HEK293 (cell line): ENCODE measurements at regions not wholly inside any gene's neighbourhood (a gene's known extent, or its start where the extent isn't known, plus 50 kb on each side); places are given as distances from the start of the nearest gene placed in this dataset.

Experiments
- CTCF ChIA-PET: fragments of 350-600 bp; formaldehyde crosslinking; extraction: SDS; loops from one replicate; lab custom pipeline; 2021; ENCODE audit warnings: antibody characterized with exemption; lab: Yijun Ruan, JAX
- POLR2A ChIA-PET: fragments of 300-600 bp; formaldehyde crosslinking; extraction: SDS; loops from one replicate; lab custom pipeline; 2020; ENCODE audit warnings: antibody characterized with exemption, inconsistent platforms; lab: Yijun Ruan, JAX
- H3K27ac ChIP-seq: fragments of 200-500 bp; sonication (Bioruptor generic); 2 replicates; pipeline ENCODE4 v1.5.1; 2014; ENCODE audit warnings: low read depth, low read length, control low read depth, inconsistent platforms; ENCODE audit errors: extremely low read depth
- H3K36me3 ChIP-seq, 2 experiments: fragments of 200-500 bp in 1 of 2; sonication (Bioruptor generic) in 1 of 2; 1 replicate in 1 of 2; 2 replicates in 1 of 2; pipeline ENCODE4 v1.5.1; 2014 to 2017; ENCODE audit warnings: inconsistent platforms in 2 of 2, low read length in 2 of 2; ENCODE audit not compliant: control insufficient read depth in 2 of 2, insufficient read depth in 1 of 2
- H3K4me1 ChIP-seq: fragments of 200-500 bp; sonication (Bioruptor generic); 2 replicates; pipeline ENCODE4 v1.5.1; 2014; ENCODE audit warnings: mild to moderate bottlenecking, low read length, inconsistent platforms; ENCODE audit not compliant: control insufficient read depth, insufficient read depth
- H3K4me3 ChIP-seq: 2 replicates; pipeline ENCODE4 v1.5.1; 2011; ENCODE audit warnings: low read depth, mild to moderate bottlenecking, control low read depth, low read length, moderate library complexity
- H3K9me3 ChIP-seq: fragments of 200-500 bp; sonication (Bioruptor generic); 2 replicates; pipeline ENCODE4 v1.5.1; 2014; ENCODE audit warnings: low read depth, low read length, inconsistent platforms; ENCODE audit not compliant: control insufficient read depth, insufficient read depth
- ATF2 ChIP-seq: fragments of 450-650 bp; formaldehyde crosslinking; IDR thresholded peaks from 2 replicates; pipeline ENCODE4 v1.5.1; 2016; ENCODE audit warnings: missing biosample characterization, missing genetic modification characterization, low read depth
- BCL11A ChIP-seq: fragments of 450-650 bp; formaldehyde crosslinking; IDR thresholded peaks from 2 replicates; pipeline ENCODE4 v1.5.1; 2016; ENCODE audit warnings: low read depth, missing biosample characterization, missing genetic modification characterization
- EGR2 ChIP-seq: fragments of 450-650 bp; formaldehyde crosslinking; IDR thresholded peaks from 2 replicates; pipeline ENCODE4 v1.5.1; 2016; ENCODE audit warnings: low read depth, missing biosample characterization, missing genetic modification characterization
- HOXA7 ChIP-seq: sonication (generic); formaldehyde crosslinking; IDR thresholded peaks from 2 replicates; pipeline ENCODE4 v1.8.1; 2022; ENCODE audit warnings: missing genetic modification reagents, borderline replicate concordance
- HOXC10 ChIP-seq: sonication (generic); formaldehyde crosslinking; IDR thresholded peaks from 2 replicates; pipeline ENCODE4 v1.8.1; 2023; ENCODE audit warnings: mild to moderate bottlenecking, missing genetic modification reagents
- INSM2 ChIP-seq: fragments of 450-650 bp; formaldehyde crosslinking; IDR thresholded peaks from 2 replicates; pipeline ENCODE4 v1.5.1; 2016; ENCODE audit warnings: missing biosample characterization, missing genetic modification characterization
- KLF10 ChIP-seq: fragments of 450-650 bp; IDR thresholded peaks from 2 replicates; pipeline ENCODE4 v1.5.1; 2018; ENCODE audit warnings: missing biosample characterization, mild to moderate bottlenecking, missing genetic modification characterization
- SP2 ChIP-seq: fragments of 450-650 bp; formaldehyde crosslinking; IDR thresholded peaks from 2 replicates; pipeline ENCODE4 v1.5.1; 2016; ENCODE audit warnings: missing biosample characterization, missing genetic modification characterization
- WT1 ChIP-seq: fragments of 450-650 bp; formaldehyde crosslinking; IDR thresholded peaks from 2 replicates; pipeline ENCODE4 v1.5.1; 2016; ENCODE audit warnings: missing biosample characterization, missing genetic modification characterization
- ZBTB21 ChIP-seq: fragments of 450-650 bp; formaldehyde crosslinking; IDR thresholded peaks from 2 replicates; pipeline ENCODE4 v1.5.1; 2017; ENCODE audit warnings: missing biosample characterization, missing genetic modification characterization
- ZBTB8A ChIP-seq: fragments of 450-650 bp; formaldehyde crosslinking; IDR thresholded peaks from 2 replicates; pipeline ENCODE4 v1.5.1; 2016; ENCODE audit warnings: missing biosample characterization, missing genetic modification characterization
- ZEB2 ChIP-seq: fragments of 450-650 bp; formaldehyde crosslinking; IDR thresholded peaks from 2 replicates; pipeline ENCODE4 v1.5.1; 2016; ENCODE audit warnings: missing biosample characterization, missing genetic modification characterization
- ZFHX2 ChIP-seq: fragments of 450-650 bp; formaldehyde crosslinking; conservative IDR thresholded peaks from 2 replicates; pipeline ENCODE4 v1.5.1; 2016; ENCODE audit warnings: missing biosample characterization, missing genetic modification characterization
- ZNF10 ChIP-seq: fragments of 450-650 bp; formaldehyde crosslinking; IDR thresholded peaks from 2 replicates; pipeline ENCODE4 v1.5.1; 2017; ENCODE audit warnings: missing biosample characterization, missing genetic modification characterization
- ZNF114 ChIP-seq: fragments of 450-650 bp; formaldehyde crosslinking; IDR thresholded peaks from 2 replicates; pipeline ENCODE4 v1.5.0; 2017; ENCODE audit warnings: missing biosample characterization, missing genetic modification characterization
- ZNF157 ChIP-seq: fragments of 450-650 bp; formaldehyde crosslinking; IDR thresholded peaks from 2 replicates; pipeline ENCODE4 v1.5.1; 2016; ENCODE audit warnings: missing biosample characterization, missing genetic modification characterization
- ZNF214 ChIP-seq: fragments of 450-650 bp; formaldehyde crosslinking; IDR thresholded peaks from 2 replicates; pipeline ENCODE4 v1.5.1; 2017; ENCODE audit warnings: missing biosample characterization, mild to moderate bottlenecking, missing genetic modification characterization, borderline replicate concordance
- ZNF302 ChIP-seq: fragments of 450-650 bp; formaldehyde crosslinking; IDR thresholded peaks from 2 replicates; pipeline ENCODE4 v1.5.1; 2016; ENCODE audit warnings: missing biosample characterization, missing genetic modification characterization, low read depth
- ZNF366 ChIP-seq: fragments of 450-650 bp; formaldehyde crosslinking; conservative IDR thresholded peaks from 2 replicates; pipeline ENCODE4 v1.5.1; 2016; ENCODE audit warnings: missing biosample characterization, missing genetic modification characterization
- ZNF423 ChIP-seq: fragments of 450-650 bp; formaldehyde crosslinking; IDR thresholded peaks from 2 replicates; pipeline ENCODE4 v1.5.1; 2016; ENCODE audit warnings: missing biosample characterization, missing genetic modification characterization
- ZNF426 ChIP-seq: fragments of 450-650 bp; formaldehyde crosslinking; IDR thresholded peaks from 2 replicates; pipeline ENCODE4 v1.5.1; 2017; ENCODE audit warnings: missing biosample characterization, missing genetic modification characterization, mild to moderate bottlenecking, inconsistent platforms, moderate library complexity
- ZNF473 ChIP-seq: fragments of 450-650 bp; formaldehyde crosslinking; IDR thresholded peaks from 2 replicates; pipeline ENCODE4 v1.5.1; 2017; ENCODE audit warnings: missing biosample characterization, missing genetic modification characterization
- ZNF544 ChIP-seq: fragments of 450-650 bp; formaldehyde crosslinking; IDR thresholded peaks from 2 replicates; pipeline ENCODE4 v1.5.0; 2017; ENCODE audit warnings: missing biosample characterization, missing genetic modification characterization
- ZNF555 ChIP-seq: fragments of 450-650 bp; formaldehyde crosslinking; conservative IDR thresholded peaks from 2 replicates; pipeline ENCODE4 v1.5.1; 2017; ENCODE audit warnings: missing biosample characterization, mild to moderate bottlenecking, missing genetic modification characterization, inconsistent platforms
- ZNF596 ChIP-seq: fragments of 450-650 bp; IDR thresholded peaks from 2 replicates; pipeline ENCODE4 v1.5.0; 2018; ENCODE audit warnings: missing biosample characterization, mild to moderate bottlenecking, missing genetic modification characterization, moderate library complexity
- ZNF624 ChIP-seq: fragments of 450-650 bp; formaldehyde crosslinking; IDR thresholded peaks from 2 replicates; pipeline ENCODE4 v1.5.1; 2017; ENCODE audit warnings: missing biosample characterization, missing genetic modification characterization
- ZNF626 ChIP-seq: fragments of 450-650 bp; sonication (Bioruptor Pico); formaldehyde crosslinking; IDR thresholded peaks from 2 replicates; pipeline ENCODE4 v1.5.1; 2018; ENCODE audit warnings: missing biosample characterization, missing genetic modification characterization, inconsistent platforms
- ZNF645 ChIP-seq: fragments of 450-650 bp; formaldehyde crosslinking; IDR thresholded peaks from 2 replicates; pipeline ENCODE4; 2016; ENCODE audit warnings: missing biosample characterization, missing genetic modification characterization
- ZXDB ChIP-seq: fragments of 450-650 bp; formaldehyde crosslinking; IDR thresholded peaks from 2 replicates; pipeline ENCODE4 v1.5.1; 2016; ENCODE audit warnings: missing biosample characterization, missing genetic modification characterization
- TF ChIP-seq, protein P1 (sequence below): fragments of 450-650 bp; formaldehyde crosslinking; IDR thresholded peaks from 2 replicates; pipeline ENCODE4 v1.5.1; 2016; ENCODE audit warnings: missing biosample characterization, missing genetic modification characterization, low read depth

DNA sequence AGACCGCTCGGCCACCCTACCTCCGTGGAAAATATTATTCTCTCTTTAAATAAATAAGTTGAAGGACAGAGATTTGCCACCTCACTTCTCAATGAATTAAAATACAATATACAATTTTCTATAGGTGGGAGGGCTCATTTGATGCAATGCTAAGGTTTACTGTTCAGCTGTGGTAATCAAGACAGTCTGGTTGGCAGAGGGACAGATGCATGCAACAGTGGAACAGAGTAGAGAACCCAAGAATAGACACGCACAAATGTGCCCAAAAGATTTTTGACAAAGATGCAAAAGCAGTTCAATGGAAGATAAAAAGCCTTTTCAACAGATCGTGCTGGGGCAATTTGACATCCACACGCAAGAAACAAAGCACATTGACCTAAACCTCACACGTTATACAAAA is 145.2 kb downstream of the CEBPB start:
- H3K4me3 ChIP-seq, result no peak overlapping the region
- no peaks in the 10 kb centered on the region for H3K9me3 ChIP-seq
- ChIA-PET POLR2A (no interaction called here), CTCF (no interaction called here)
- TF ChIP-seq ZEB2 (tag by site-specific recombination) (no peak), ZNF157 (tag by site-specific recombination) (no peak), ZNF645 (tag by site-specific recombination) (no peak), HOXA7 (CRISPR knock-in tag) (no peak), ZBTB21 (tag by site-specific recombination) (no peak), ZNF626 (no peak), ZNF302 (tag by site-specific recombination) (no peak), EGR2 (tag by site-specific recombination) (no peak), ZBTB8A (tag by site-specific recombination) (no peak), ATF2 (tag by site-specific recombination) (no peak), HOXC10 (CRISPR knock-in tag) (no peak), ZXDB (tag by site-specific recombination) (no peak), ZNF624 (tag by site-specific recombination) (no peak), ZNF114 (tag by site-specific recombination) (no peak), BCL11A (tag by site-specific recombination) (no peak), ZFHX2 (tag by site-specific recombination) (no peak), KLF10 (tag by site-specific recombination) (no peak)
- TF ChIP-seq, protein P1, sequence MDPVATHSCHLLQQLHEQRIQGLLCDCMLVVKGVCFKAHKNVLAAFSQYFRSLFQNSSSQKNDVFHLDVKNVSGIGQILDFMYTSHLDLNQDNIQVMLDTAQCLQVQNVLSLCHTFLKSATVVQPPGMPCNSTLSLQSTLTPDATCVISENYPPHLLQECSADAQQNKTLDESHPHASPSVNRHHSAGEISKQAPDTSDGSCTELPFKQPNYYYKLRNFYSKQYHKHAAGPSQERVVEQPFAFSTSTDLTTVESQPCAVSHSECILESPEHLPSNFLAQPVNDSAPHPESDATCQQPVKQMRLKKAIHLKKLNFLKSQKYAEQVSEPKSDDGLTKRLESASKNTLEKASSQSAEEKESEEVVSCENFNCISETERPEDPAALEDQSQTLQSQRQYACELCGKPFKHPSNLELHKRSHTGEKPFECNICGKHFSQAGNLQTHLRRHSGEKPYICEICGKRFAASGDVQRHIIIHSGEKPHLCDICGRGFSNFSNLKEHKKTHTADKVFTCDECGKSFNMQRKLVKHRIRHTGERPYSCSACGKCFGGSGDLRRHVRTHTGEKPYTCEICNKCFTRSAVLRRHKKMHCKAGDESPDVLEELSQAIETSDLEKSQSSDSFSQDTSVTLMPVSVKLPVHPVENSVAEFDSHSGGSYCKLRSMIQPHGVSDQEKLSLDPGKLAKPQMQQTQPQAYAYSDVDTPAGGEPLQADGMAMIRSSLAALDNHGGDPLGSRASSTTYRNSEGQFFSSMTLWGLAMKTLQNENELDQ, result no peak
- TF ChIP-seq, all 188 proteins: peak for 0
- no peak overlapping the region for H3K27ac ChIP-seq
- no peaks in the 10 kb centered on the region for H3K4me1 ChIP-seq
- H3K36me3 ChIP-seq, result no peaks in the 10 kb centered on the region

DNA sequence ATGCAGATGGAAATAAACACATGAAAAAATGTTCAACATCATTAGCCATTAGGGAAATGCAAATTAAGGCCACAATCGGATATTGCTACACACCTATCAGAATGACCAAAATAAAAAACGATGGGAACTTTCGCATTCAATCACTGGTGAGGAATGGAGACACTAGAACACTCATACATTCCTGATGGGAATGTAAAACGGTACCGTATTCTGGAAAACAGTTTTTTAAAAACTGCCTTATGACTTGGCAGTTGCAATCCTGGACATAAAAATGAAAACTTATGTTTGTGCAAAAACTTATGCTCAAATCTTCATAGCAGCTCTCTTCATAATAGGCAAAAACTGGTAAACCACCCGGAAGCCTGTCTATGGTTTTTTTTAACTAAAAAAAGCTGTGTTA is 146.0 kb downstream of the CEBPB start:
- H3K27ac ChIP-seq, result no peak overlapping the region
- no peak overlapping the region for H3K4me3 ChIP-seq
- H3K36me3 ChIP-seq, result no peaks in the 10 kb centered on the region
- H3K9me3 ChIP-seq, result no peaks in the 10 kb centered on the region
- CTCF ChIA-PET, result no interaction called here
- no peaks in the 10 kb centered on the region for H3K4me1 ChIP-seq
- POLR2A ChIA-PET, result no interaction called here
- TF ChIP-seq ZNF214 (tag by site-specific recombination) (no peak), INSM2 (tag by site-specific recombination) (no peak), ZNF555 (tag by site-specific recombination) (no peak), ZNF426 (tag by site-specific recombination) (no peak), ZNF544 (no peak), ZNF366 (tag by site-specific recombination) (no peak), ZNF10 (tag by site-specific recombination) (no peak), ZNF473 (tag by site-specific recombination) (no peak), ZNF596 (tag by site-specific recombination) (no peak), SP2 (tag by site-specific recombination) (no peak), WT1 (tag by site-specific recombination) (no peak), ZNF423 (no peak)
